Cardiac septum (tissue), 1 donor: ENCODE measurements at regions not wholly inside any gene's neighbourhood (a gene's known extent, or its start where the extent isn't known, plus 50 kb on each side); places are given as distances from the start of the nearest gene placed in this dataset.

Experiments
- DNase-seq: peaks from one replicate; pipeline ENCODE4 v3.0.0-alpha.2; 2020; ENCODE audit warnings: low spot score
- intact Hi-C: fragments of 100-400 bp; cut with DNase I; formaldehyde crosslinking; loops from one replicate; pipeline ENCODE4 v1.14.0; 2022
- donor health status: DM: no; HTN: no; CAD: no.

- intact Hi-C loops = no loop called here
- DNase-seq = no peak
These were observed 1211.0 kb upstream of the CDH6 start for GRCh38 chr5:29982457-29982856.

DNA sequence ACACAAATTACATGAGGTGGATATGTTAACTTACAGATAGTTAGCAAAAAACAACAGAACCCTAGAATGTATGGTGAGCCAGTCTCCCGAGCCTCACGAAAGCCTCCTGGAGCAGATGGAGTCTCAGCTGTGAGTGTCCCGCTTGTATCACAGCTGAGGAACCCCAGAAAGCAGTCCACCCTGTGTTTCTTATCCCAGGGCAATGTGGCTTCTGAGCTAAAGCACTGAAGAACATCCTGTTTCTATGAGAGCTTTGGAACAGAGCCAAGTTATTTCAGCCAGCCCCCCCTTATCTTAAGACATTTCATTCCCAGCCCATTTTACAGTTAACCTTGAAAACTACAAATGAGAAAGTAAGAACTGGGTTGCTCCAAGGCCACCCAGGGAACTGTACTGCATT is 1220.9 kb upstream of the CDH6 start:
- intact Hi-C loops = no loop called here

GRCh38 chr5:29963956-29964355 is 1229.5 kb upstream of the CDH6 start:
- no peak for DNase-seq
- intact Hi-C loops = no loop called here

More for the DNA sequence above, 1220.9 kb upstream of the CDH6 start:
- no peak for DNase-seq

GRCh38 chr5:29960323-29960722 is 1233.2 kb upstream of the CDH6 start:
- intact Hi-C loops = no loop called here
- DNase-seq = no peak

GRCh38 chr5:29950416-29951145 is 1242.9 kb upstream of the CDH6 start:
- intact Hi-C loops = no loop called here
- DNase-seq = no peak

GRCh38 chr5:29949301-29949872 is 1244.1 kb upstream of the CDH6 start:
- intact Hi-C loops = no loop called here
- DNase-seq = no peak

GRCh38 chr5:29944327-29944726 is 1249.2 kb upstream of the CDH6 start:
- no peak for DNase-seq
- intact Hi-C loops = no loop called here

DNA sequence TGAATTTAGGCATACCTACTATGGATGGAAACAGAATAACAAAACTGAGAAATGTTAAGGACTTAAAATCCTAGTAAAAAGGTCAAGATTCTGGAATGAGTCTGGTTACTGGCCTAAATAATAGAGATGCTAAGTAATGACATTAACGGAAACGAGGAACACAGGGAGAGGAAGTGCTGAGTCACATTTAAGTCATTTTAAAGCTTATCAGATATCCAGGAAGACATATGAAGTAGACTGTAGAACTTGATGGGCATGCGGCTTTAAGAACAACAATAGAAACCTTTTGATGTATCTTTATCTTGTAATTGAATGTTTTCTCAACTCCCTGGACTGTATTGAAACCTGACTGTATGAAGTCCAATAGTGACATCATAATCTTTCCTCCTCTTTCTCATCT is 1251.4 kb upstream of the CDH6 start:
- no peak for DNase-seq
- intact Hi-C loops = no loop called here

- DNase-seq = no peak
- intact Hi-C loops = no loop called here
These were observed 1253.5 kb upstream of the CDH6 start for GRCh38 chr5:29939988-29940387.

DNA sequence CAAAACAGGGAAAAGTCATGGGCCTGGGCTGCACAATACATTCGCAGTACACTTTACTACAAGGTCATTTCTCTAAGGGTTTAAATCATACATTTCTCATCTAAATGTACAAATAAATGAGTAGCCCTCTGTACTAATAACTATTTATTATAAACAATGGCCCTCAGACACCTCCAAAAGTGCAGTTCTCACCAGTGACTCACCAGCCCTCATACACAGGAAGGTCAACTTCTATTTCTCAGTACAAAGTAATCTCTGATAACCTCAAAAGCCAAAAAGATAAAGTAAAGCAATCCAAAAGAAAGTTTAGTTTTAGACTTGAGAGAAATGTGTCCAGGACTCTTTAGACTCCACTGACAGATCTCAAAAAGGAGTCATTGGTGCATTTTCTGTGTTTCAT is 1258.1 kb upstream of the CDH6 start:
- no peak for DNase-seq
- intact Hi-C loops = no loop called here

DNA sequence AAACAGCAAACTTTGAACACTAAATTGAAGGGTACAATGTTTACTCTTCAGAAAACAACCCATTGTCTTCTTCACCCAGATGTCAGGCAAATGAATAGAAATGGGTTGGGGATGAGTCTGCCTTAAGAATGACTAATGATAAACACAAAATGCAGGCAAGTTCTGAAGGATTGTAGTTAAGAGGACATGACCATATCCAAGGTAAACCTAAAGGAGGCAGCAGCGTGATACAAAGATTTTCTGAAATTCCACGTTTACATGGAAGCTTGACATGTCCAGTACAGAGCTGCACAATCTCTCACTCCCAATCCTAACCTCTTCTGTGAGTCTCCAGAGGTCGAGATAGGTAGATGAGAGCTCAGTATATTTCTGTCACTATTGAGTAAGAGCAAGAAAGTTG is 1263.2 kb upstream of the CDH6 start:
- intact Hi-C loops = no loop called here
- DNase-seq = no peak

- intact Hi-C loops = no loop called here
- no peak for DNase-seq
These were observed 1269.4 kb upstream of the CDH6 start for GRCh38 chr5:29924107-29924506.

DNA sequence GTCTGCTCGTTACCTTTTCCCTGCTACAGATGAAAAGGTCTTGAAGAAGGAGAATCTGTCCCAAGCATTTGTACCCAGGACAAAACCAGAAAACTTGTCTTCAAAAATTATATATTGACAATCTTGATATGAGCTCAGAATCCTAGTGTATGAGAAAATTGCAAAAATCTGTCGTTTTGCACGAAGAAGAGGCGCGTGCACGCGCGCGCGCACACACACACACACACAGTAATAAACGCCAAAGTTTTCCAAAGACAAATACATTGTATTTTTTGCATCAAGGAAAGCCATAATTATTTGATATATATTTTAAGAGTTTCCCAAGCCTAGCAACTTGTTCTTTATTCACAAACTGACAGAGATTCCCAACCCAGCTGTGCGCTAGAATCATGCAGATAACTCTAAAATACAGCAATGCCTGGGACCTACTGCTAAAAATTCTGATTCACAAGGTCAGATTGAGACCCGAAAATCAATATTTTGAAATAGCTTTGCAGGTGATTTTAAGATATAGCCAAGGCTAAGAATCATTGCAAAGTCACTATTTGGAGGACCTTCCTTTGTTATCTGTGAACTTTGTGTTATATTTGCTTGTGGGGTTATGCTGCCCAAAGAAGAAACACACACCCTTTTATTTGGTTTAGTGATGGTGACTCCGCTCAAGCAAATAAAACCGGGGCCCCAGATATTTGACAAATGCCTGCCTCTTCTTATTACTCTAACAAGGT is 1287.7 kb upstream of the CDH6 start:
- DNase-seq = no peak
- intact Hi-C loops = no loop called here

DNA sequence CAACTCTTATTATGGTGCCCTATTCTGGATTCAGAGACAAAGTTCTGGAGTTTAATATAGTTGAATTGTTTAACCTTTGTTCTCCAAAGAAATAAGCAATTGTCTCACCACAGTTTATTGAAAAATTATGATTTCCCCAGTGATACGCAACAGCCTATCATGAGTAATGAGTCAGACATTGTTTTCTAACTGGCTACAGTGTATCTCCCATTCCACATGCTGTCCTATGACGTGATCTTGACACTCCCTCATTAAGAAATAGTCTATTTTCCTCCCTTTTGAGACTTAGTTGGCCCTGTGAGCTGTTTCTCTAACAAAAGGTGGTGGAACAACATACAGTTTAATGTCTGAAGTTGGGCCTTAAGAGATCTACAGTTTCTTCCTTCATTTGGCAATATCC is 1290.6 kb upstream of the CDH6 start:
- no peak for DNase-seq
- intact Hi-C loops = no loop called here

GRCh38 chr5:29899583-29899982 is 1293.9 kb upstream of the CDH6 start:
- intact Hi-C loops = no loop called here
- DNase-seq = no peak

GRCh38 chr5:29897916-29898315 is 1295.6 kb upstream of the CDH6 start:
- intact Hi-C loops = no loop called here
- no peak for DNase-seq

- DNase-seq = no peak
- intact Hi-C loops = no loop called here
These were observed 1296.8 kb upstream of the CDH6 start for GRCh38 chr5:29896646-29897045.

- DNase-seq = no peak
- intact Hi-C loops = no loop called here
These were observed 1298.8 kb upstream of the CDH6 start for GRCh38 chr5:29894668-29895067.

DNA sequence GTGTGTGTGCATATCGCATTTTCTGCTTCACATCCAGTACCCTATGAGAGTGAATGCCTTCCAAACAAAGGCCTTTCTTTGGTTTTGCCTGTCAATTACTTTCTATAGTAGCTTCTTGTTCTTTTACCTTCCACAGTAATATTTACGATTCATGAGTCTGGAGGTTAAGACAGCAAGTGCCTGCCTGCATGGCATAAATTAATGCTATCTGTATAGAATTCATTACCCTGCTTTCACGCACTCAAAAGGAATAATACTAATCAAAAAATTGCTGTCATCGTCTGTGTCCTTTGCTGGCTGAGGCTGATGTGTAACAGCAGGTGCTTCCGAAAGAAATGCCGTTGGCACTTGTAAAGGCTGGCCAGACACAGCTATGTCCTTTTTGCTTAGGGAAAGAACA is 1304.4 kb upstream of the CDH6 start:
- intact Hi-C loops = no loop called here
- no peak for DNase-seq

DNA sequence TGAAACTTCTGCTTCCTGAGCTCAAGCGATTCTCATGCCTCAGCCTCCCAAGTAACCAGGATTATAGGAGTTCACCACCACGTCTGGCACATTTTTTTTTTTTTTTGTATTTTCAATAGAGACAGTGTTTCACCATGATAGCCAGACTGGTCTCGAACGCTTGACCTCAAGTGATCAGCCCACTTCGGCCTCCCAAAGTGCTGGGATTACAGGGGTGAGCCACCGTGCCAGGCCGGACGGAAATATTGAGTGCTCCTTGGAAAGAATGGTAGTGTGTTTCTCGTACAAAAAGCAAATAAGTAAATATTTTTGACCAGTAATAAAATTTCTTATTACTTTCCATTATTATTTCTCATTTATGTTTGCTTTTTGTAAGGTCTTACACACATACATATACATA is 1307.9 kb upstream of the CDH6 start:
- no peak for DNase-seq
- intact Hi-C loops = no loop called here

GRCh38 chr5:29882036-29882435 is 1311.5 kb upstream of the CDH6 start:
- no peak for DNase-seq

More at GRCh38 chr5:29882036-29882435, 1311.5 kb upstream of the CDH6 start:
- intact Hi-C loops = no loop called here
